ENCODE measurements at regions not wholly inside any gene's neighbourhood (a gene's known extent, or its start where the extent isn't known, plus 50 kb on each side); places are given as distances from the start of the nearest gene placed in this dataset.

DNA sequence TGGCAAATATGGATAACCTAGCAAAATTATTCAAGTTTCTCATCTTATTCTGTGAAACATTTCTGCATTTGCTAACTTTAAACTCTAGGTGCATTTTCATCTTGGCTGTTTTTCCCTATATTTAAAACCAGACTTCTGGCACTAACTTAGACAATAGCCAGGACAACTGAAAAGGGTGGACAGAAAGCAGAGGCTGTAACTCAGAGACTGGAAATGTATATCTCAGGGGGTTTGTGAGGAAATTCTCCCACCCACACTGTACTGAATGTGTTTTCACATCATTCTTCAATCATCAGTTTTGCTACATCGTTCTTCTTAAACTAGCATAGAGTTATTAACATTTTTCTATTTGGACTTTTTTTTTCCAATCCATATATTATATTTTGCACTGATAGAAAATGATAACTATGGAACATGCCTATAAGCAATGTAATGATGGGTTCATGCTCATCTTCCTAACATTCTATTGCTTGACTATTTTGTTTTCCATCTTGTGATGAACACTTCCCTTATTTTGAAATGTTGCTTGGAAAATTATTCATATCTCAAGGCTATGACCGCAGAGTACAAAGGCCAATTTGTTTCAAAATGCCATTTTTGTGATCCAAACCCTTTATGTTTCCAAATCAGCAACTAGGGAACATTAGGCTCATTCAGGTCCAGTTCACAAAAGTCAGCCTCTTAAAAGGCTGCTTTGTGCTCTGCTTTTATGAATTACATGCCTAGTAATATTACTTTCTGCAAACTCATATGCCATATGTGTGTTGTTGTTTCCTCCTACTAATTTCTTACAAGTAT lies 125.8 kb upstream of the CDH19 start:
- DNase-seq (ENCODE audit: low spot score) (no peak), ATAC-seq (ENCODE audit: low FRiP score) (no peak)
- TF ChIP-seq, protein P1, sequence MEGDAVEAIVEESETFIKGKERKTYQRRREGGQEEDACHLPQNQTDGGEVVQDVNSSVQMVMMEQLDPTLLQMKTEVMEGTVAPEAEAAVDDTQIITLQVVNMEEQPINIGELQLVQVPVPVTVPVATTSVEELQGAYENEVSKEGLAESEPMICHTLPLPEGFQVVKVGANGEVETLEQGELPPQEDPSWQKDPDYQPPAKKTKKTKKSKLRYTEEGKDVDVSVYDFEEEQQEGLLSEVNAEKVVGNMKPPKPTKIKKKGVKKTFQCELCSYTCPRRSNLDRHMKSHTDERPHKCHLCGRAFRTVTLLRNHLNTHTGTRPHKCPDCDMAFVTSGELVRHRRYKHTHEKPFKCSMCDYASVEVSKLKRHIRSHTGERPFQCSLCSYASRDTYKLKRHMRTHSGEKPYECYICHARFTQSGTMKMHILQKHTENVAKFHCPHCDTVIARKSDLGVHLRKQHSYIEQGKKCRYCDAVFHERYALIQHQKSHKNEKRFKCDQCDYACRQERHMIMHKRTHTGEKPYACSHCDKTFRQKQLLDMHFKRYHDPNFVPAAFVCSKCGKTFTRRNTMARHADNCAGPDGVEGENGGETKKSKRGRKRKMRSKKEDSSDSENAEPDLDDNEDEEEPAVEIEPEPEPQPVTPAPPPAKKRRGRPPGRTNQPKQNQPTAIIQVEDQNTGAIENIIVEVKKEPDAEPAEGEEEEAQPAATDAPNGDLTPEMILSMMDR (IDR thresholded peaks at IDR 0.05) = no peak

GRCh38 chr18:66728951-66729350 lies 125.1 kb upstream of the CDH19 start:
- DNase-seq (ENCODE audit: low spot score) (no peak), ATAC-seq (ENCODE audit: low FRiP score) (no peak)
- TF ChIP-seq, protein P1 (IDR thresholded peaks at IDR 0.05) = no peak

GRCh38 chr18:66727991-66728390 lies 124.1 kb upstream of the CDH19 start:
- TF ChIP-seq, protein P1 (IDR thresholded peaks at IDR 0.05) = no peak
- DNase-seq (ENCODE audit: low spot score) = no peak

GRCh38 chr18:66724664-66725356 lies 120.9 kb upstream of the CDH19 start:
- TF ChIP-seq, protein P1 (IDR thresholded peaks at IDR 0.05) = no peak
- no peak for DNase-seq (ENCODE audit: low spot score)
- no peak for ATAC-seq (ENCODE audit: low FRiP score)

More at GRCh38 chr18:66727991-66728390, 124.1 kb upstream of the CDH19 start:
- no peak for ATAC-seq (ENCODE audit: low FRiP score)

- ATAC-seq (ENCODE audit: low FRiP score) (no peak), DNase-seq (ENCODE audit: low spot score) (no peak)
- TF ChIP-seq, protein P1 (IDR thresholded peaks at IDR 0.05) = no peak
Observed at GRCh38 chr18:66722671-66723070, 118.8 kb upstream of the CDH19 start.

- ATAC-seq (ENCODE audit: low FRiP score) (no peak), DNase-seq (ENCODE audit: low spot score) (no peak)
- TF ChIP-seq, protein P1 (IDR thresholded peaks at IDR 0.05) = no peak
Observed at GRCh38 chr18:66708646-66709045, 104.8 kb upstream of the CDH19 start.
